DOHH2 (cell line): ENCODE measurements at regions not wholly inside any gene's neighbourhood (a gene's known extent, or its start where the extent isn't known, plus 50 kb on each side); places are given as distances from the start of the nearest gene placed in this dataset.

ENCODE experiments used
- H3F3A ChIP-seq: fragments of 200-600 bp; sonication (generic), shearing (Covaris generic); 2 replicates; pipeline ENCODE4 v1.6.0; 2016; ENCODE audit warnings: antibody characterized with exemption, mild to moderate bottlenecking; ENCODE audit not compliant: control insufficient read depth, insufficient read depth
- H3K27ac ChIP-seq: fragments of 200-600 bp; sonication (generic); 2 replicates; pipeline ENCODE4 v1.5.1; 2014; ENCODE audit warnings: low read depth, mild to moderate bottlenecking, low read length, moderate library complexity
- H3K27me3 ChIP-seq: fragments of 200-600 bp; sonication (generic); 2 replicates; pipeline ENCODE4 v1.6.1; 2014; ENCODE audit warnings: mild to moderate bottlenecking, low read length, mixed read lengths; ENCODE audit not compliant: control insufficient read depth
- H3K36me3 ChIP-seq: fragments of 200-600 bp; sonication (generic); 2 replicates; pipeline ENCODE4 v1.6.1; 2014; ENCODE audit warnings: mild to moderate bottlenecking, low read length, moderate library complexity, mixed read lengths; ENCODE audit not compliant: control insufficient read depth
- H3K4me1 ChIP-seq: fragments of 200-600 bp; sonication (generic); 2 replicates; pipeline ENCODE4 v1.6.1; 2014; ENCODE audit warnings: mild to moderate bottlenecking, low read length, mixed read lengths; ENCODE audit not compliant: control insufficient read depth
- H3K4me2 ChIP-seq: fragments of 200-600 bp; sonication (generic); 2 replicates; pipeline ENCODE4 v1.6.0; 2014; ENCODE audit warnings: mild to moderate bottlenecking, low read length, moderate library complexity
- H3K4me3 ChIP-seq: fragments of 200-600 bp; sonication (generic); 2 replicates; pipeline ENCODE4 v1.5.1; 2014; ENCODE audit warnings: mild to moderate bottlenecking, low read length, mixed read lengths
- H3K79me2 ChIP-seq: fragments of 200-600 bp; sonication (generic); 2 replicates; pipeline ENCODE4 v1.6.1; 2014; ENCODE audit warnings: mild to moderate bottlenecking, low read length, mixed read lengths; ENCODE audit not compliant: control insufficient read depth
- H3K9me2 ChIP-seq: fragments of 200-600 bp; sonication (generic); replicated peaks from 2 replicates; pipeline ENCODE4 v1.6.1; 2014; ENCODE audit warnings: mild to moderate bottlenecking, low read length, mixed read lengths; ENCODE audit not compliant: control insufficient read depth
- H3K9me3 ChIP-seq: fragments of 200-600 bp; sonication (generic); 2 replicates; pipeline ENCODE4 v1.6.1; 2014; ENCODE audit warnings: antibody characterized with exemption, low read length, mixed read lengths; ENCODE audit not compliant: control insufficient read depth, insufficient read depth
- H4K20me1 ChIP-seq: fragments of 200-600 bp; sonication (generic); 2 replicates; pipeline ENCODE4 v1.6.0; 2014; ENCODE audit warnings: low read depth, mild to moderate bottlenecking, antibody characterized with exemption, low read length, moderate library complexity; ENCODE audit not compliant: control insufficient read depth, insufficient read depth
- CTCF ChIP-seq: fragments of 200-600 bp; sonication (generic); IDR thresholded peaks from one replicate; pipeline ENCODE4 v1.5.1; 2014; ENCODE audit warnings: antibody characterized with exemption, mild to moderate bottlenecking, low read depth, low read length; ENCODE audit not compliant: poor library complexity, severe bottlenecking
- EZH2phosphoT487 ChIP-seq: fragments of 200-600 bp; sonication (generic); IDR thresholded peaks from 2 replicates; pipeline ENCODE4 v1.6.1; 2017; ENCODE audit warnings: borderline replicate concordance, mild to moderate bottlenecking, antibody characterized with exemption, low read length, moderate library complexity, mixed read lengths

- H4K20me1 ChIP-seq: no peaks in the 10 kb centered on the region
- H3K27ac ChIP-seq: no peak overlapping the region
- H3K79me2 ChIP-seq: no peaks in the 10 kb centered on the region
- TF ChIP-seq CTCF (no peak), EZH2phosphoT487 (no peak)
- no peaks in the 10 kb centered on the region for H3K9me2 ChIP-seq
- H3K27me3 ChIP-seq: no peaks in the 10 kb centered on the region
- no peak overlapping the region for H3K4me2 ChIP-seq
- no peaks in the 10 kb centered on the region for H3K36me3 ChIP-seq
- no peaks in the 10 kb centered on the region for H3K9me3 ChIP-seq
- H3F3A ChIP-seq: no peaks in the 10 kb centered on the region
- H3K4me3 ChIP-seq: no peak overlapping the region
- H3K4me1 ChIP-seq: no peaks in the 10 kb centered on the region
Observed at GRCh38 chr5:9781275-9781674, 151.1 kb upstream of the TAS2R1 start.

- TF ChIP-seq CTCF (no peak), EZH2phosphoT487 (no peak)
- H3F3A ChIP-seq: no peaks in the 10 kb centered on the region
- no peaks in the 10 kb centered on the region for H3K27me3 ChIP-seq
- H3K4me3 ChIP-seq: no peak overlapping the region
- no peaks in the 10 kb centered on the region for H3K79me2 ChIP-seq
- H3K9me2 ChIP-seq: no peaks in the 10 kb centered on the region
- no peak overlapping the region for H3K27ac ChIP-seq
- no peaks in the 10 kb centered on the region for H3K36me3 ChIP-seq
- no peaks in the 10 kb centered on the region for H3K9me3 ChIP-seq
- no peak overlapping the region for H3K4me2 ChIP-seq
- no peaks in the 10 kb centered on the region for H3K4me1 ChIP-seq
- H4K20me1 ChIP-seq: no peaks in the 10 kb centered on the region
Observed at GRCh38 chr5:9780501-9780900, 150.3 kb upstream of the TAS2R1 start.

DNA sequence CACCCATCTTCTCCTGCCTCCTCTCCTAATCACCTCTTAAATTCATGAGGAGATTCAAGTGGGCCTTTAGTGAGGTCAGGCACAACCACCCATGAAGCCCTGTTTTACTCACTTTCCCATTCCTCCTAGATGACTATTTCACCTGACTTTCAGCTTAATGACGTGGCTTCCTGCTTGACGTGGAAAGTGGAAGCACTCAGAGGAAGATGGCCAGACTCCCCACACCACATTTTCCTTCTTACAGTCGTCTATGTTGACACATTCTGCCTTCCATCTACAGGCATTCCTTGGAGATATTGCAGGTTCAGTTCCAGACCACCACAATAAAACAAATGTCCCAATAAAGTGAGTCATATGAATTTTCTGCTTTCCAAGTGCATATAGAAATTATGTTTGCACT lies 146.4 kb upstream of the TAS2R1 start:
- Histone ChIP-seq H3K4me2 (no peak overlapping the region), H3K9me3 (no peaks in the 10 kb centered on the region), H3K27me3 (no peaks in the 10 kb centered on the region), H3K36me3 (no peaks in the 10 kb centered on the region), H3F3A (no peaks in the 10 kb centered on the region), H3K79me2 (no peaks in the 10 kb centered on the region), H3K4me3 (no peak overlapping the region), H3K27ac (no peak overlapping the region), H3K9me2 (no peaks in the 10 kb centered on the region), H4K20me1 (no peaks in the 10 kb centered on the region), H3K4me1 (no peaks in the 10 kb centered on the region)
- TF ChIP-seq EZH2phosphoT487: no peak
- no peak for TF ChIP-seq CTCF

DNA sequence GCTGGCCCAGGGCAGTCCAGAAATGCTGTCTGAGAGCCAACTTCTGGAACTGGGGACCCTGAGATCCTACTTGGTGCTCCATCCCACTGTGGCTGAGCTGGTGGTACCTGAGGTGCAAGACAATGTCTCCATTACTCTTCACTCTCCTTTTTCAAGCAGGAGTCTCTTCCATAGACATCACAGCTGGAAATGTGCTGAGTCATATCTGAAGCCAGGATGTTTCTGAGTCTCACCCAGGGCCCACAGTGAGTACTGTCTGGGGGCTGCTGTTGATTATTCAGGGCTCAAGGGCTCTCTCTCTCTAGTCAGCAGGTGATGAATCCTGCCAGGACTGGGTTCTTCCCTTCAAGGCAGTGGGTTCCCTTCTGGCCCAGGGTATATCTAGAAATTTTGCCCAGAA lies 145.2 kb upstream of the TAS2R1 start:
- Histone ChIP-seq H3K9me3 (no peaks in the 10 kb centered on the region), H4K20me1 (no peaks in the 10 kb centered on the region), H3K4me3 (no peak overlapping the region), H3K79me2 (no peaks in the 10 kb centered on the region), H3K36me3 (no peaks in the 10 kb centered on the region), H3F3A (no peaks in the 10 kb centered on the region), H3K4me1 (no peaks in the 10 kb centered on the region), H3K27ac (no peak overlapping the region), H3K4me2 (no peak overlapping the region), H3K27me3 (no peaks in the 10 kb centered on the region), H3K9me2 (no peaks in the 10 kb centered on the region)
- no peak for TF ChIP-seq CTCF
